Calu3 (cell line): ENCODE measurements at regions not wholly inside any gene's neighbourhood (a gene's known extent, or its start where the extent isn't known, plus 50 kb on each side); places are given as distances from the start of the nearest gene placed in this dataset.

Source experiments
- BruUV-seq: library from RNA; stranded (reverse); fragments of 400-500 nt; replicated peaks from 2 replicates; lab custom pipeline; 2021; lab: Mats Ljungman, UMichigan
- CTCF ChIA-PET: fragments of 300-600 bp; sonication (Branson Sonifier 250); formaldehyde crosslinking; loops from one replicate; lab custom pipeline; 2022; ENCODE audit warnings: antibody characterized with exemption; lab: Charles Lee
- DNase-seq: peaks from one replicate; pipeline ENCODE4 v3.0.0; 2022
- H3K27ac Mint-ChIP-seq: one replicate; pipeline ENCODE4 v1.8.0; 2022; ENCODE audit warnings: mixed read lengths; ENCODE audit not compliant: unreplicated experiment
- H3K27me3 Mint-ChIP-seq: one replicate; pipeline ENCODE4 v1.8.0; 2022; ENCODE audit warnings: mixed read lengths; ENCODE audit not compliant: unreplicated experiment
- H3K36me3 Mint-ChIP-seq: one replicate; pipeline ENCODE4 v1.8.0; 2022; ENCODE audit warnings: mild to moderate bottlenecking, moderate library complexity, mixed read lengths; ENCODE audit not compliant: insufficient read depth, unreplicated experiment
- H3K4me1 Mint-ChIP-seq: one replicate; pipeline ENCODE4 v1.8.0; 2022; ENCODE audit warnings: mild to moderate bottlenecking, low read depth, mixed read lengths; ENCODE audit not compliant: unreplicated experiment
- H3K4me3 Mint-ChIP-seq: one replicate; pipeline ENCODE4 v1.8.0; 2022; ENCODE audit warnings: mild to moderate bottlenecking, low read depth, moderate library complexity, mixed read lengths; ENCODE audit not compliant: unreplicated experiment
- H3K9me3 Mint-ChIP-seq: one replicate; pipeline ENCODE4 v1.8.0; 2022; ENCODE audit warnings: low read depth, mixed read lengths; ENCODE audit not compliant: unreplicated experiment
- CTCF ChIP-seq: fragments of 200-600 bp; IDR thresholded peaks from one replicate; pipeline ENCODE4 v1.8.0; 2022; ENCODE audit warnings: antibody characterized with exemption; ENCODE audit not compliant: unreplicated experiment
- intact Hi-C: fragments of 100-400 bp; cut with micrococcal nuclease; formaldehyde crosslinking; loops from one replicate; pipeline ENCODE4 v1.10.0; 2022; ENCODE audit not compliant: unreplicated experiment

DNA sequence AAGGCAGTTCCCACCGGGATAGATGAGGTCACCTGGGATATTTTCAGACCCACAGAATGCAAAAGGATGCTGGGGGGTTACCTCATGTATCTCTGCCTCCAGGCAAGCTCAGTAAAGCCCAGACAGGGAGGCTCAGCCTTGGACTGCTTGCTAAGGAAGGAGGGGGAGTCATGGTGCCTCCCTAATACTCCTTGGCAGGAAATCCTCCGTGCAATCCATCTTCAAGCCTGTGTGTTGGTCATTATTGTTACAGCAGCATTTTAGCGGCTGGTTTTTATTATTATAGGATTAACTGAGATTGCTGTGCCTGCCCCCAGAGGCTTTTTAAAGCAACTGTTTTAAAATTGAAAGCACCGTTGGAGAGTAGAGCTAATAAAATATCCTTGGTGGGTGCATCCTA, 188.5 kb upstream of the UBL3 start:
- H3K27me3 Mint-ChIP-seq = peaks cover 30% of the 10 kb centered on the region
- H3K27ac Mint-ChIP-seq = no peak overlapping the region
- intact Hi-C loops = no loop called here
- no peak overlapping the region for H3K4me3 Mint-ChIP-seq
- no peak for TF ChIP-seq CTCF
- no TSS peak for BruUV-seq
- no peak for DNase-seq
- CTCF ChIA-PET = no interaction called here
- H3K4me1 Mint-ChIP-seq = no peaks in the 10 kb centered on the region
- no peaks in the 10 kb centered on the region for H3K9me3 Mint-ChIP-seq
- H3K36me3 Mint-ChIP-seq = no peaks in the 10 kb centered on the region

- Mint-ChIP-seq H3K27me3 (peaks cover 42% of the 10 kb centered on the region), H3K9me3 (no peaks in the 10 kb centered on the region), H3K27ac (no peak overlapping the region), H3K4me3 (no peak overlapping the region), H3K36me3 (no peaks in the 10 kb centered on the region), H3K4me1 (no peaks in the 10 kb centered on the region)
- CTCF ChIA-PET = no interaction called here
- BruUV-seq = no TSS peak
- no peak for DNase-seq
- TF ChIP-seq CTCF = no peak
- intact Hi-C loops = no loop called here
Observed at GRCh38 chr13:30037766-30038165, 187.3 kb upstream of the UBL3 start.

- no peaks in the 10 kb centered on the region for H3K36me3 Mint-ChIP-seq
- CTCF ChIA-PET = no interaction called here
Observed at GRCh38 chr13:30037306-30037705, 186.9 kb upstream of the UBL3 start.

GRCh38 chr13:30034458-30034795, 184.0 kb upstream of the UBL3 start:
- Mint-ChIP-seq H3K4me3 (no peak overlapping the region), H3K4me1 (no peaks in the 10 kb centered on the region), H3K36me3 (no peaks in the 10 kb centered on the region), H3K27me3 (peaks cover 30% of the 10 kb centered on the region), H3K9me3 (no peaks in the 10 kb centered on the region), H3K27ac (no peak overlapping the region)
- BruUV-seq = no TSS peak
- no peak for TF ChIP-seq CTCF
- CTCF ChIA-PET = no interaction called here
- intact Hi-C loops = no loop called here
- DNase-seq = no peak

More at GRCh38 chr13:30037306-30037705, 186.9 kb upstream of the UBL3 start:
- no peak for DNase-seq
- no peaks in the 10 kb centered on the region for H3K9me3 Mint-ChIP-seq
- no TSS peak for BruUV-seq
- no peak overlapping the region for H3K4me3 Mint-ChIP-seq
- no peak overlapping the region for H3K27ac Mint-ChIP-seq
- TF ChIP-seq CTCF = no peak
- H3K27me3 Mint-ChIP-seq = peaks cover 43% of the 10 kb centered on the region
- H3K4me1 Mint-ChIP-seq = no peaks in the 10 kb centered on the region
- intact Hi-C loops = no loop called here
